DND-41 (cell line): ENCODE measurements at regions not wholly inside any gene's neighbourhood (a gene's known extent, or its start where the extent isn't known, plus 50 kb on each side); places are given as distances from the start of the nearest gene placed in this dataset.

ENCODE experiments used
- ATAC-seq: fragments of 200-7000 bp; cut with Tn5 transposase; 3 replicates; pipeline ENCODE4 v1.9.1; 2021; ENCODE audit warnings: low read depth; ENCODE audit not compliant: insufficient read depth
- DNase-seq: peaks from one replicate; pipeline ENCODE4 v3.0.0-alpha.2; 2020
- H2AFZ ChIP-seq: 2 replicates; pipeline ENCODE4 v1.6.0; 2012; ENCODE audit warnings: low read depth, low read length
- H3K27ac ChIP-seq: 2 replicates; pipeline ENCODE4 v1.5.1; 2012; ENCODE audit warnings: low read length, inconsistent platforms
- H3K27me3 ChIP-seq: fragments of 200-600 bp; sonication (generic); 2 replicates; pipeline ENCODE4 v1.6.0; 2012; ENCODE audit warnings: low read length, mild to moderate bottlenecking, inconsistent platforms; ENCODE audit not compliant: insufficient read depth, poor library complexity
- H3K36me3 ChIP-seq: 2 replicates; pipeline ENCODE4 v1.5.1; 2012; ENCODE audit warnings: low read length, inconsistent platforms; ENCODE audit not compliant: insufficient read depth
- H3K4me1 ChIP-seq: 2 replicates; pipeline ENCODE4 v1.5.1; 2012; ENCODE audit warnings: mild to moderate bottlenecking, low read length; ENCODE audit not compliant: insufficient read depth
- H3K4me2 ChIP-seq: 2 replicates; pipeline ENCODE4 v1.6.0; 2012; ENCODE audit warnings: mild to moderate bottlenecking, moderate library complexity, low read length, inconsistent platforms; ENCODE audit not compliant: insufficient read depth
- H3K4me3 ChIP-seq, 2 experiments: fragments of 200-600 bp in 1 of 2; shearing (Covaris generic) in 1 of 2; 2 replicates each; pipeline ENCODE4 v1.5.1; 2012 to 2016; ENCODE audit warnings: inconsistent platforms in 2 of 2, low read length in 2 of 2, mild to moderate bottlenecking in 2 of 2, low read depth in 1 of 2, moderate library complexity in 1 of 2
- H3K79me2 ChIP-seq: 2 replicates; pipeline ENCODE4 v1.6.0; 2012; ENCODE audit warnings: low read length, inconsistent platforms; ENCODE audit not compliant: insufficient read depth
- H3K9ac ChIP-seq: 2 replicates; pipeline ENCODE4 v1.6.0; 2012; ENCODE audit warnings: low read depth, mild to moderate bottlenecking, inconsistent platforms, low read length, moderate library complexity
- H3K9me3 ChIP-seq: 2 replicates; pipeline ENCODE4 v1.5.1; 2012; ENCODE audit warnings: low read length, moderate library complexity, mild to moderate bottlenecking, inconsistent platforms; ENCODE audit not compliant: insufficient read depth, severe bottlenecking
- H4K20me1 ChIP-seq: 2 replicates; pipeline ENCODE4 v1.6.0; 2012; ENCODE audit warnings: low read length; ENCODE audit not compliant: insufficient read depth
- CTCF ChIP-seq: IDR thresholded peaks from 2 replicates; pipeline ENCODE4 v1.5.1; 2012; ENCODE audit warnings: borderline replicate concordance, low read length, moderate library complexity, mild to moderate bottlenecking; ENCODE audit not compliant: poor library complexity, severe bottlenecking; ENCODE audit errors: extremely low read depth
- EZH2 ChIP-seq: IDR thresholded peaks from 3 replicates; pipeline ENCODE4 v1.6.1; 2012; ENCODE audit warnings: borderline replicate concordance, low read depth, mild to moderate bottlenecking, moderate library complexity, low read length, inconsistent platforms; ENCODE audit not compliant: severe bottlenecking

GRCh38 chr2:118633371-118634018, 214.0 kb downstream of the EN1 start:
- Histone ChIP-seq H3K4me2 (no peak overlapping the region), H3K27ac (no peak overlapping the region), H2AFZ (no peak overlapping the region), H4K20me1 (no peaks in the 10 kb centered on the region), H3K9ac (no peak overlapping the region), H3K4me3 (no peak overlapping the region), H3K9me3 (no peaks in the 10 kb centered on the region), H3K79me2 (no peaks in the 10 kb centered on the region), H3K4me1 (no peaks in the 10 kb centered on the region), H3K27me3 (no peaks in the 10 kb centered on the region), H3K36me3 (no peaks in the 10 kb centered on the region)
- DNase-seq (no peak), ATAC-seq (no peak)
- TF ChIP-seq EZH2: no peak

- H4K20me1 ChIP-seq: no peaks in the 10 kb centered on the region
- no peak overlapping the region for H3K4me3 ChIP-seq
- ATAC-seq: no peak
- H3K27ac ChIP-seq: no peak overlapping the region
- H3K27me3 ChIP-seq: no peaks in the 10 kb centered on the region
- H3K4me2 ChIP-seq: no peak overlapping the region
- H3K36me3 ChIP-seq: no peaks in the 10 kb centered on the region
- no peak for DNase-seq
- H3K9ac ChIP-seq: no peak overlapping the region
- no peak overlapping the region for H2AFZ ChIP-seq
- no peak for TF ChIP-seq EZH2
- TF ChIP-seq CTCF: no peak
- H3K9me3 ChIP-seq: no peaks in the 10 kb centered on the region
- no peaks in the 10 kb centered on the region for H3K79me2 ChIP-seq
- H3K4me1 ChIP-seq: no peaks in the 10 kb centered on the region
Measured at GRCh38 chr2:118632921-118633320, 214.5 kb downstream of the EN1 start.

GRCh38 chr2:118627156-118627555, 220.3 kb downstream of the EN1 start:
- TF ChIP-seq CTCF: no peak
- no peak for TF ChIP-seq EZH2
- no peaks in the 10 kb centered on the region for H3K79me2 ChIP-seq
- no peaks in the 10 kb centered on the region for H3K27me3 ChIP-seq
- H2AFZ ChIP-seq: no peak overlapping the region
- ATAC-seq: no peak
- H3K9ac ChIP-seq: no peak overlapping the region
- H3K36me3 ChIP-seq: no peaks in the 10 kb centered on the region
- H3K27ac ChIP-seq: no peak overlapping the region
- H3K4me2 ChIP-seq: no peak overlapping the region
- no peaks in the 10 kb centered on the region for H4K20me1 ChIP-seq
- DNase-seq: no peak
- no peaks in the 10 kb centered on the region for H3K9me3 ChIP-seq
- no peak overlapping the region for H3K4me3 ChIP-seq
- no peaks in the 10 kb centered on the region for H3K4me1 ChIP-seq

- no peak overlapping the region for H3K4me2 ChIP-seq
- ATAC-seq: no peak
- no peaks in the 10 kb centered on the region for H3K79me2 ChIP-seq
- H3K27me3 ChIP-seq: no peaks in the 10 kb centered on the region
- H3K27ac ChIP-seq: no peak overlapping the region
- H3K36me3 ChIP-seq: no peaks in the 10 kb centered on the region
- DNase-seq: no peak
- H3K9ac ChIP-seq: no peak overlapping the region
- no peak overlapping the region for H2AFZ ChIP-seq
- TF ChIP-seq EZH2 (no peak), CTCF (no peak)
- no peaks in the 10 kb centered on the region for H3K4me1 ChIP-seq
- H3K4me3 ChIP-seq: no peak overlapping the region
- H3K9me3 ChIP-seq: no peaks in the 10 kb centered on the region
- no peaks in the 10 kb centered on the region for H4K20me1 ChIP-seq
Measured at GRCh38 chr2:118622913-118623312, 224.5 kb downstream of the EN1 start.
